Smooth muscle cell (in vitro differentiated cells): ENCODE measurements at regions not wholly inside any gene's neighbourhood (a gene's known extent, or its start where the extent isn't known, plus 50 kb on each side); places are given as distances from the start of the nearest gene placed in this dataset.
"Not testable (repeated sequence)": the region's sequence is repeated elsewhere in the genome, so short reads cannot be mapped to it uniquely, and the experiment has no call there.

Experiments used
- DNase-seq: peaks from one replicate; lab custom pipeline; 2025; ENCODE audit not compliant: unreplicated experiment; lab: John Stamatoyannopoulos, UW
- H2AFZ ChIP-seq: fragments of 200-600 bp; sonication (generic); 2 replicates; pipeline ENCODE4 v1.6.0; 2016; ENCODE audit warnings: antibody characterized with exemption, low read depth, mild to moderate bottlenecking
- H3F3A ChIP-seq: fragments of 200-600 bp; sonication (generic); 2 replicates; pipeline ENCODE4 v1.6.0; 2017; ENCODE audit warnings: antibody characterized with exemption, low read depth
- H3K27ac ChIP-seq: fragments of 200-600 bp; sonication (generic); 2 replicates; pipeline ENCODE4 v1.5.1; 2016; ENCODE audit warnings: low read depth, mild to moderate bottlenecking
- H3K27me3 ChIP-seq: fragments of 200-600 bp; sonication (generic); 2 replicates; pipeline ENCODE4 v1.6.1; 2016; ENCODE audit warnings: low read depth, mild to moderate bottlenecking
- H3K36me3 ChIP-seq: fragments of 200-600 bp; sonication (generic); 2 replicates; pipeline ENCODE4 v1.5.1; 2016; ENCODE audit warnings: low read depth
- H3K4me1 ChIP-seq: fragments of 200-600 bp; sonication (generic); 2 replicates; pipeline ENCODE4 v1.5.1; 2016; ENCODE audit warnings: low read depth
- H3K4me2 ChIP-seq: fragments of 200-600 bp; sonication (generic); 2 replicates; pipeline ENCODE4 v1.6.0; 2016; ENCODE audit warnings: mild to moderate bottlenecking
- H3K4me3 ChIP-seq: fragments of 200-600 bp; sonication (generic); 2 replicates; pipeline ENCODE4 v1.5.1; 2016; ENCODE audit warnings: mild to moderate bottlenecking
- H3K79me2 ChIP-seq: fragments of 200-600 bp; sonication (generic); 2 replicates; pipeline ENCODE4 v1.6.0; 2016; ENCODE audit warnings: low read depth, mild to moderate bottlenecking
- H3K9ac ChIP-seq: fragments of 200-600 bp; sonication (generic); 2 replicates; pipeline ENCODE4 v1.6.0; 2016; ENCODE audit warnings: low read depth
- H3K9me3 ChIP-seq: fragments of 200-600 bp; sonication (generic); replicated peaks from 2 replicates; pipeline ENCODE4 v1.5.1; 2016; ENCODE audit warnings: low read depth
- H4K20me1 ChIP-seq: fragments of 200-600 bp; sonication (generic); 2 replicates; pipeline ENCODE4 v1.6.0; 2016; ENCODE audit warnings: low read depth
- WGBS: methylation state at CpG from one replicate; pipeline ENCODE4 v1.1.7; 2016; ENCODE audit warnings: low lambda C conversion rate; 5-methylcytosine and 5-hydroxymethylcytosine counted together
- TF ChIP-seq, protein P1 (sequence below): fragments of 200-600 bp; sonication (generic); IDR thresholded peaks from 2 replicates; pipeline ENCODE4 v1.5.1; 2017; ENCODE audit warnings: borderline replicate concordance, mild to moderate bottlenecking, antibody characterized with exemption; ENCODE audit not compliant: insufficient read depth, poor library complexity, severe bottlenecking

DNA sequence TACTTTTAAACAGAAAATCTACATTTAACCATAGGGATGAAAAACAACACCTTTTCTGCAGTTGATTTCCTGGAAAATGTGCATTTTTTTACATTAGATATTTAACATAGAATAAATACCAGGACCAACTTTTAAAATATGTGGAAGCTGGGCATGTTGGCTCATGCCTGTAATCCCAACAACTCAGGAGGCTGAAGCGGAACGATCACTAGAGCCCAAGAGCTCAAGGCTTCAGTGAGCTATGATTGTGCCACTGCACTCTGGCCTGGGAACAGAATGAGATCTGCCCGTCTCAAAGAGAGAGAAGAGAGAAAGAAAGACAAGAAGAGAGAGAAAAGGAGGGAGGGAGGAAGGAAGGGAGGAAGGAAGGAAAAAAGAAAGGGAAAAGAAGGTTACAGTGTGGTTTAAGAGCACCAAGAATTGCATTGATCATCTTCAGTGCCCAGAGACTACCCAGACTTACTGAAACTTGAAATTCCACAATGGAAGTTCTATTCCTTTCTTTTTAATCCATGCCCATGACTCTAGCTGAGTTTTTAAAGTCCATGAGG is 189.4 kb upstream of the ARID1B start:
- H3K4me3 ChIP-seq: no peak overlapping the region
- 64% methylated on average over 3 of the region's 3 CpGs for WGBS

DNA sequence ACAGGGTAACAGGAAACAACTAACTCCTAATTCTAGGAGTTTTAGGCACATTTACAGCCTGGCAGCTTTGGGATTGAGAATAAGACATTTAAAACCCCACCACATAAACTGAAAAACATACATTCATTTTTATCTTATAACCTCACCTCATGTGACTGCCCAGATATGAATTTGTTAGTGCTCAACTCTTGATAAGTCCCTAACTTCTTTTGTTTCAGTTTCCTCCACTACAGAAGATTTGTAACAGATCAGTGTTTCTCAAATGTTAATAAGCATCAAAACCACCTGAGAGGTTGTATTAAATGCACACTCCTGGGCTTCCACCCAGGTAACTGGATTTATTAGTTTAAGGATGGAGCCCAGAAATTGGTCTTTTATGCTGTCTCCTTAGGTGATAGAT is 190.1 kb upstream of the ARID1B start:
- Histone ChIP-seq H3K9me3 (no peaks in the 10 kb centered on the region), H3F3A (no peaks in the 10 kb centered on the region), H3K4me2 (peak overlapping the region; percentile 37), H2AFZ (no peak overlapping the region), H3K27ac (no peak overlapping the region), H3K36me3 (no peaks in the 10 kb centered on the region), H3K4me3 (no peak overlapping the region), H4K20me1 (no peaks in the 10 kb centered on the region), H3K9ac (no peak overlapping the region), H3K4me1 (peaks cover 9% of the 10 kb centered on the region), H3K79me2 (no peaks in the 10 kb centered on the region), H3K27me3 (no peaks in the 10 kb centered on the region)
- DNase-seq: no peak
- TF ChIP-seq, protein P1, sequence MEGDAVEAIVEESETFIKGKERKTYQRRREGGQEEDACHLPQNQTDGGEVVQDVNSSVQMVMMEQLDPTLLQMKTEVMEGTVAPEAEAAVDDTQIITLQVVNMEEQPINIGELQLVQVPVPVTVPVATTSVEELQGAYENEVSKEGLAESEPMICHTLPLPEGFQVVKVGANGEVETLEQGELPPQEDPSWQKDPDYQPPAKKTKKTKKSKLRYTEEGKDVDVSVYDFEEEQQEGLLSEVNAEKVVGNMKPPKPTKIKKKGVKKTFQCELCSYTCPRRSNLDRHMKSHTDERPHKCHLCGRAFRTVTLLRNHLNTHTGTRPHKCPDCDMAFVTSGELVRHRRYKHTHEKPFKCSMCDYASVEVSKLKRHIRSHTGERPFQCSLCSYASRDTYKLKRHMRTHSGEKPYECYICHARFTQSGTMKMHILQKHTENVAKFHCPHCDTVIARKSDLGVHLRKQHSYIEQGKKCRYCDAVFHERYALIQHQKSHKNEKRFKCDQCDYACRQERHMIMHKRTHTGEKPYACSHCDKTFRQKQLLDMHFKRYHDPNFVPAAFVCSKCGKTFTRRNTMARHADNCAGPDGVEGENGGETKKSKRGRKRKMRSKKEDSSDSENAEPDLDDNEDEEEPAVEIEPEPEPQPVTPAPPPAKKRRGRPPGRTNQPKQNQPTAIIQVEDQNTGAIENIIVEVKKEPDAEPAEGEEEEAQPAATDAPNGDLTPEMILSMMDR: no peak

More for the DNA sequence above, 189.4 kb upstream of the ARID1B start:
- Histone ChIP-seq H3K4me1 (peaks cover 9% of the 10 kb centered on the region), H3K9ac (no peak overlapping the region), H3K79me2 (no peaks in the 10 kb centered on the region), H2AFZ (peak overlapping the region; percentile 72), H3K27ac (no peak overlapping the region), H3K9me3 (no peaks in the 10 kb centered on the region), H3K27me3 (no peaks in the 10 kb centered on the region), H3K36me3 (no peaks in the 10 kb centered on the region), H4K20me1 (no peaks in the 10 kb centered on the region), H3F3A (no peaks in the 10 kb centered on the region), H3K4me2 (peak overlapping the region; percentile 37)
- TF ChIP-seq, protein P1: no peak
- no peak for DNase-seq

DNA sequence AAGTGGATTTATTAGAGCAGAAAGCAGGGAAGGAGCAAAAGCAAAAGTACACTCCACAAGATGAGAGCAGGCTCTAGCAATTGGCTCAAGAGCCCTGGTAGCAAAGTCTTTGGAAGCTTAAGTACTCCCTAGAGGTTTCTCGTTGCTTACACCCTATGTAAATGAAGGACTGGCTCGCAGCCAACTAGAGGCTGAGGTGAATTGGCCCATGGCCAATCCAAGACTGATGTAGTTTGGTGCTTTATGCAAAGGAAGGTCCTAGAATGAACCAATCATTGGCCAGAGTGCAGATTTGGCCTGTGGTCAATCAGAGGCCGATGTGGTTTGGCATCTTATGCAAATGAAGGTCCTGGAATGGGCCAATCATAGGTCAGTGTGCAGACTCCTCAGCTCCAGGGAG is 191.3 kb upstream of the ARID1B start:
- no peak for DNase-seq
- TF ChIP-seq, protein P1: no peak
- H3K4me1 ChIP-seq: peaks cover 9% of the 10 kb centered on the region
- no peaks in the 10 kb centered on the region for H3F3A ChIP-seq
- H3K36me3 ChIP-seq: no peaks in the 10 kb centered on the region
- H3K4me3 ChIP-seq: no peak overlapping the region
- no peaks in the 10 kb centered on the region for H3K9me3 ChIP-seq
- H3K27me3 ChIP-seq: no peaks in the 10 kb centered on the region
- H4K20me1 ChIP-seq: no peaks in the 10 kb centered on the region
- no peak overlapping the region for H3K9ac ChIP-seq
- H2AFZ ChIP-seq: no peak overlapping the region
- H3K27ac ChIP-seq: no peak overlapping the region
- H3K79me2 ChIP-seq: no peaks in the 10 kb centered on the region
- 92% methylated on average over 3 of the region's 3 CpGs for WGBS
- no peak overlapping the region for H3K4me2 ChIP-seq

DNA sequence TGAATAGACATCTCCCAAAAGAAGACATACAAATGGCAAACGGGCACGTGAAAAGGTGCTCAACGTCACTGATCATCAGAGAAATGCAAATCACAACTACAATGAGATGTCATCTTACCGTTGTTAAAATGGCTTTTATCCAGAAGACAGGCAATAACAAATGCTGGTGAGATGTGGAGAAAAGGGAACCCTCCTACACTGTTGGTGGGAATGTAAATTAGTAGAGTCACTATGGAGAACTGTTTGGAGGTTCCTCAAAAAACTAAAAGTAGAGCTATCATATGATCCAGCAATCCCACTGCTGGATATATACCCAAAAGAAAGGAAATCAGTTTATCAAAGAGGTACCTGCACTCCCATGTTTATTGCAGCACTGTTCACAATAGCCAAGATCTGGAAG is 193.1 kb upstream of the ARID1B start:
- WGBS: 42% methylated on average over 4 of the region's 4 CpGs
- not testable (repeated sequence) for H3K27ac ChIP-seq, H3K9ac ChIP-seq, H3K4me1 ChIP-seq, H2AFZ ChIP-seq, H3K79me2 ChIP-seq, H3K27me3 ChIP-seq, DNase-seq, H3F3A ChIP-seq, H3K36me3 ChIP-seq, H3K9me3 ChIP-seq, H3K4me3 ChIP-seq, H4K20me1 ChIP-seq, H3K4me2 ChIP-seq
